Umbilical cord (tissue), 1 donor: ENCODE measurements at regions not wholly inside any gene's neighbourhood (a gene's known extent, or its start where the extent isn't known, plus 50 kb on each side); places are given as distances from the start of the nearest gene placed in this dataset.
A peak's percentile ranks its signal among the peaks of the same experiment; 100 is the strongest.

Experiments used
- DNase-seq: peaks from one replicate; pipeline ENCODE4 v3.0.0-alpha.2; 2015; ENCODE audit warnings: low spot score

GRCh38 chr20:52645822-52646221 lies 326.3 kb upstream of the TSHZ2 start:
- DNase-seq: no peak

GRCh38 chr20:52643034-52643433 lies 329.1 kb upstream of the TSHZ2 start:
- no peak for DNase-seq

GRCh38 chr20:52637201-52637600 lies 335.0 kb upstream of the TSHZ2 start:
- no peak for DNase-seq

- no peak for DNase-seq
Measured at GRCh38 chr20:52631469-52631868, 340.7 kb upstream of the TSHZ2 start.

GRCh38 chr20:52630138-52630537 lies 342.0 kb upstream of the TSHZ2 start:
- no peak for DNase-seq

- DNase-seq: no peak
Measured at GRCh38 chr20:52624281-52624680, 347.9 kb upstream of the TSHZ2 start.

- DNase-seq: no peak
Measured at GRCh38 chr20:52622081-52622480, 350.1 kb upstream of the TSHZ2 start.

GRCh38 chr20:52621401-52621800 lies 350.8 kb upstream of the TSHZ2 start:
- no peak for DNase-seq

GRCh38 chr20:52619671-52620070 lies 352.5 kb upstream of the TSHZ2 start:
- no peak for DNase-seq

- DNase-seq: peak; percentile 30
Measured at GRCh38 chr20:52619101-52619500, 353.1 kb upstream of the TSHZ2 start.

GRCh38 chr20:52616629-52617028 lies 355.5 kb upstream of the TSHZ2 start:
- DNase-seq: no peak

GRCh38 chr20:52614051-52614863 lies 357.9 kb upstream of the TSHZ2 start:
- no peak for DNase-seq

GRCh38 chr20:52612046-52612632 lies 360.0 kb upstream of the TSHZ2 start:
- DNase-seq: no peak

- DNase-seq: no peak
Measured at GRCh38 chr20:52610749-52611148, 361.4 kb upstream of the TSHZ2 start.

GRCh38 chr20:52601295-52601971 lies 370.7 kb upstream of the TSHZ2 start:
- no peak for DNase-seq

GRCh38 chr20:52596256-52596655 lies 375.9 kb upstream of the TSHZ2 start:
- peak; percentile 33 for DNase-seq

GRCh38 chr20:52595518-52595917 lies 376.6 kb upstream of the TSHZ2 start:
- DNase-seq: peak; percentile 89

GRCh38 chr20:52593654-52594053 lies 378.5 kb upstream of the TSHZ2 start:
- no peak for DNase-seq

GRCh38 chr20:52592567-52592966 lies 379.6 kb upstream of the TSHZ2 start:
- no peak for DNase-seq

GRCh38 chr20:52590100-52590499 lies 382.1 kb upstream of the TSHZ2 start:
- DNase-seq: no peak

- DNase-seq: no peak
Measured at GRCh38 chr20:52589251-52589812, 382.8 kb upstream of the TSHZ2 start.

GRCh38 chr20:52586660-52587059 lies 385.5 kb upstream of the TSHZ2 start:
- no peak for DNase-seq
